Neural cell (in vitro differentiated cells): ENCODE measurements at regions not wholly inside any gene's neighbourhood (a gene's known extent, or its start where the extent isn't known, plus 50 kb on each side); places are given as distances from the start of the nearest gene placed in this dataset.

Source experiments
- CTCF ChIP-seq: fragments of 450-650 bp; IDR thresholded peaks from 2 replicates; pipeline ENCODE4 v1.5.1; 2014; ENCODE audit warnings: antibody characterized with exemption, mild to moderate bottlenecking, moderate library complexity; ENCODE audit not compliant: poor library complexity, severe bottlenecking
- EP300 ChIP-seq: fragments of 450-650 bp; conservative IDR thresholded peaks from 2 replicates; pipeline ENCODE4 v1.6.1; 2014; ENCODE audit warnings: antibody characterized with exemption, mild to moderate bottlenecking, moderate library complexity; ENCODE audit not compliant: poor library complexity, severe bottlenecking
- EZH2 ChIP-seq: fragments of 200-600, 300-800 bp; shearing (Covaris generic), sonication (generic); IDR thresholded peaks from 2 replicates; pipeline ENCODE4 v1.6.1; 2014; ENCODE audit warnings: antibody characterized with exemption, low read length, borderline replicate concordance, mild to moderate bottlenecking; ENCODE audit not compliant: insufficient read depth, poor library complexity, severe bottlenecking
- MXI1 ChIP-seq: fragments of 450-650 bp; conservative IDR thresholded peaks from 2 replicates; pipeline ENCODE4 v1.6.1; 2014; ENCODE audit warnings: antibody characterized with exemption, mild to moderate bottlenecking; ENCODE audit not compliant: poor library complexity, severe bottlenecking
- POLR2AphosphoS5 ChIP-seq: IDR thresholded peaks from 2 replicates; pipeline ENCODE4 v1.6.1; 2012
- RAD21 ChIP-seq: fragments of 450-650 bp; conservative IDR thresholded peaks from 2 replicates; pipeline ENCODE4 v1.6.1; 2014; ENCODE audit warnings: antibody characterized with exemption, mild to moderate bottlenecking, moderate library complexity
- REST ChIP-seq: IDR thresholded peaks from 2 replicates; pipeline ENCODE4 v1.6.1; 2012; ENCODE audit warnings: borderline replicate concordance
- SMC3 ChIP-seq: fragments of 450-650 bp; conservative IDR thresholded peaks from 2 replicates; pipeline ENCODE4 v1.6.1; 2014; ENCODE audit warnings: antibody characterized with exemption, mild to moderate bottlenecking, moderate library complexity; ENCODE audit not compliant: poor library complexity
- TAF1 ChIP-seq: IDR thresholded peaks from 2 replicates; pipeline ENCODE4 v1.6.1; 2012; ENCODE audit warnings: low read depth

GRCh38 chr22:23373601-23374000 is 193.3 kb downstream of the BCR start:
- no peak for TF ChIP-seq EP300
- TF ChIP-seq SMC3: no peak
- no peak for TF ChIP-seq POLR2AphosphoS5
- TF ChIP-seq CTCF: no peak
- no peak for TF ChIP-seq TAF1
- no peak for TF ChIP-seq MXI1
- TF ChIP-seq REST: no peak
- TF ChIP-seq EZH2: no peak
- TF ChIP-seq RAD21: no peak
